H1 (cell line): ENCODE measurements at regions not wholly inside any gene's neighbourhood (a gene's known extent, or its start where the extent isn't known, plus 50 kb on each side); places are given as distances from the start of the nearest gene placed in this dataset.

Experiments used
- CTCF ChIA-PET: fragments of 300-600 bp; sonication (Branson Sonifier 250); formaldehyde crosslinking; loops from one replicate; lab custom pipeline; 2021; ENCODE audit not compliant: partially characterized antibody; lab: Charles Lee
- POLR2A ChIA-PET: fragments of 300-600 bp; sonication (Branson Sonifier 250); formaldehyde crosslinking; loops from one replicate; lab custom pipeline; 2021; ENCODE audit warnings: inconsistent platforms; ENCODE audit not compliant: partially characterized antibody; lab: Charles Lee
- DNase-seq, 2 experiments: peaks; one replicate each; pipeline versions ENCODE4 v3.0.0 to v3.0.0-alpha.2; 2010 to 2022; ENCODE audit warnings: low spot score in 2 of 2, low read depth in 1 of 2, mixed read lengths in 1 of 2
- FAIRE-seq: peaks from 2 replicates; lab custom pipeline; 2011; peaks lifted over from hg19 to GRCh38; lab: Jason Lieb, UNC
- H2AFZ ChIP-seq: 2 replicates; pipeline ENCODE4 v1.8.1; 2012; ENCODE audit warnings: low read length, inconsistent platforms
- H2AK5ac ChIP-seq: 2 replicates; pipeline ENCODE4 v1.6.1; 2013; ENCODE audit warnings: low read depth, low read length
- H2BK120ac ChIP-seq: replicated peaks from 2 replicates; pipeline ENCODE3; 2013; ENCODE audit warnings: low read depth, low read length, inconsistent platforms
- H2BK12ac ChIP-seq: 2 replicates; pipeline ENCODE4 v1.6.1; 2013; ENCODE audit warnings: low read depth, low read length
- H2BK15ac ChIP-seq: 2 replicates; pipeline ENCODE4 v1.6.1; 2013; ENCODE audit warnings: low read length
- H2BK20ac ChIP-seq: 2 replicates; pipeline ENCODE4 v1.6.1; 2013; ENCODE audit warnings: low read length
- H2BK5ac ChIP-seq: 2 replicates; pipeline ENCODE4 v1.6.1; 2013; ENCODE audit warnings: low read depth, low read length
- H3K14ac ChIP-seq: 2 replicates; pipeline ENCODE4 v1.6.1; 2013; ENCODE audit warnings: inconsistent platforms; ENCODE audit not compliant: insufficient read length
- H3K18ac ChIP-seq: 2 replicates; pipeline ENCODE4 v1.6.1; 2013; ENCODE audit warnings: low read length; ENCODE audit errors: extremely low read depth
- H3K23ac ChIP-seq: 2 replicates; pipeline ENCODE4 v1.6.1; 2013; ENCODE audit warnings: inconsistent platforms; ENCODE audit not compliant: insufficient read length
- H3K23me2 ChIP-seq: 2 replicates; pipeline ENCODE4 v1.6.1; 2013; ENCODE audit warnings: low read depth, low read length
- H3K27ac ChIP-seq: 2 replicates; pipeline ENCODE4 v1.6.1; 2011; ENCODE audit warnings: low read depth, low read length, inconsistent platforms
- H3K27me3 ChIP-seq, 4 experiments: replicated peaks in 1 of 4; 1 replicate in 1 of 4; 2 replicates in 3 of 4; pipeline versions ENCODE4 v1.6.1 to v1.8.1; 2011 to 2013; ENCODE audit warnings: low read length in 3 of 4, mild to moderate bottlenecking in 3 of 4, inconsistent platforms in 2 of 4, mixed read lengths in 2 of 4, moderate library complexity in 1 of 4; ENCODE audit not compliant: control insufficient read depth in 3 of 4, insufficient read depth in 3 of 4; ENCODE audit errors: extremely low read depth in 1 of 4
- H3K36me3 ChIP-seq, 4 experiments: 2 replicates each; pipeline versions ENCODE4 v1.6.1 to v1.8.1; 2011 to 2013; ENCODE audit warnings: mild to moderate bottlenecking in 4 of 4, low read length in 3 of 4, moderate library complexity in 2 of 4, control low read depth in 1 of 4, inconsistent platforms in 1 of 4; ENCODE audit not compliant: insufficient read depth in 4 of 4, control insufficient read depth in 2 of 4
- H3K4ac ChIP-seq: replicated peaks from 2 replicates; pipeline ENCODE3; 2013; ENCODE audit warnings: low read length, low read depth, mixed read lengths, inconsistent platforms; ENCODE audit not compliant: insufficient read length
- H3K4me1 ChIP-seq, 4 experiments: replicated peaks in 1 of 4; 1 replicate in 1 of 4; 2 replicates in 3 of 4; pipeline versions ENCODE4 v1.6.1 to v1.8.1; 2011 to 2013; ENCODE audit warnings: low read length in 3 of 4, inconsistent platforms in 2 of 4, mixed read lengths in 1 of 4; ENCODE audit not compliant: insufficient read depth in 4 of 4, control insufficient read depth in 3 of 4
- H3K4me2 ChIP-seq, 2 experiments: 2 replicates each; pipeline versions ENCODE4 v1.6.1 to v1.8.1; 2011 to 2013; ENCODE audit warnings: low read depth in 2 of 2, low read length in 2 of 2, control low read depth in 1 of 2, inconsistent platforms in 1 of 2, mild to moderate bottlenecking in 1 of 2; ENCODE audit not compliant: insufficient read depth in 1 of 2
- H3K4me3 ChIP-seq, 4 experiments: fragments of 200-600, 300-600 bp in 1 of 4; sonication (generic), shearing (Covaris generic), sonication (Bioruptor Twin) in 1 of 4; 2 replicates each; pipeline versions ENCODE4 v1.5.1 to v1.8.1; 2011 to 2016; ENCODE audit warnings: low read length in 4 of 4, low read depth in 3 of 4, control low read depth in 2 of 4, inconsistent platforms in 2 of 4, mild to moderate bottlenecking in 2 of 4, mixed read lengths in 1 of 4, moderate library complexity in 1 of 4; ENCODE audit not compliant: insufficient read depth in 2 of 4; ENCODE audit errors: extremely low read depth in 1 of 4
- H3K56ac ChIP-seq: replicated peaks from 2 replicates; pipeline ENCODE3; 2013; ENCODE audit warnings: low read depth, mild to moderate bottlenecking, mixed read lengths, low read length, inconsistent platforms; ENCODE audit not compliant: insufficient read length
- H3K79me1 ChIP-seq: 2 replicates; pipeline ENCODE4 v1.6.1; 2013; ENCODE audit warnings: low read depth, low read length, control low read depth
- H3K79me2 ChIP-seq, 2 experiments: 2 replicates each; pipeline versions ENCODE4 v1.6.1 to v1.8.1; 2012 to 2013; ENCODE audit warnings: low read length in 2 of 2, mild to moderate bottlenecking in 2 of 2, inconsistent platforms in 1 of 2; ENCODE audit not compliant: insufficient read depth in 2 of 2, control insufficient read depth in 1 of 2
- H3K9ac ChIP-seq, 4 experiments: replicated peaks in 1 of 4; 1 replicate in 1 of 4; 2 replicates in 3 of 4; pipeline versions ENCODE4 v1.6.1 to v1.8.1; 2011 to 2013; ENCODE audit warnings: low read depth in 3 of 4, low read length in 3 of 4, control low read depth in 2 of 4, mild to moderate bottlenecking in 2 of 4, moderate library complexity in 2 of 4, inconsistent platforms in 1 of 4; ENCODE audit errors: extremely low read depth in 1 of 4
- H3K9me3 ChIP-seq, 2 experiments: 2 replicates each; pipeline versions ENCODE4 v1.6.1 to v1.8.1; 2012 to 2013; ENCODE audit warnings: mild to moderate bottlenecking in 2 of 2, moderate library complexity in 2 of 2, control low read depth in 1 of 2, inconsistent platforms in 1 of 2, low read depth in 1 of 2, low read length in 1 of 2, mixed read lengths in 1 of 2; ENCODE audit not compliant: insufficient read depth in 2 of 2
- H4K20me1 ChIP-seq, 2 experiments: replicated peaks in 1 of 2; 2 replicates each; pipeline versions ENCODE3 to v1.8.1; 2011 to 2013; ENCODE audit warnings: inconsistent platforms in 2 of 2, low read length in 2 of 2, mild to moderate bottlenecking in 1 of 2; ENCODE audit not compliant: insufficient read depth in 2 of 2, control insufficient read depth in 1 of 2
- H4K5ac ChIP-seq: 2 replicates; pipeline ENCODE4 v1.6.1; 2013; ENCODE audit warnings: low read length, low read depth, mixed read lengths, inconsistent platforms; ENCODE audit not compliant: insufficient read length
- H4K8ac ChIP-seq: 2 replicates; pipeline ENCODE4 v1.8.0; 2013; ENCODE audit warnings: mild to moderate bottlenecking, moderate library complexity, low read length, inconsistent platforms; ENCODE audit not compliant: insufficient read depth; ENCODE audit errors: extremely low read depth
- H4K91ac ChIP-seq: replicated peaks from 2 replicates; pipeline ENCODE3; 2013; ENCODE audit warnings: low read length, mixed read lengths, inconsistent platforms; ENCODE audit not compliant: insufficient read length
- CTBP2 ChIP-seq: IDR thresholded peaks from 2 replicates; pipeline ENCODE4 v1.7.0; 2011; ENCODE audit warnings: borderline replicate concordance, mild to moderate bottlenecking, moderate library complexity, mixed read lengths, low read length; ENCODE audit not compliant: insufficient read depth, insufficient read length
- WGBS, 2 experiments: shearing (Covaris generic) in 1 of 2; methylation state at CpG; one replicate each; pipeline versions ENCODE4 v1.1.6 to v1.1.7; 2013 to 2015; ENCODE audit warnings: low lambda C conversion rate in 2 of 2, mixed read lengths in 2 of 2, inconsistent platforms in 1 of 2, low coverage in 1 of 2, missing lambda C conversion rate in 1 of 2; ENCODE audit not compliant: insufficient replicate concordance in 2 of 2, insufficient coverage in 1 of 2, insufficient read length in 1 of 2; ENCODE audit errors: extremely low coverage in 1 of 2, missing lambda C conversion rate in 1 of 2; 5-methylcytosine and 5-hydroxymethylcytosine counted together

GRCh38 chr9:124179196-124180071 is 78.3 kb upstream of the NEK6 start:
- no peaks in the 10 kb centered on the region for H4K20me1 ChIP-seq
- no peaks in the 10 kb centered on the region for H3K27me3 ChIP-seq
- DNase-seq: no peak
- no peak overlapping the region for H2BK120ac ChIP-seq
- no peak overlapping the region for H2AK5ac ChIP-seq
- H4K8ac ChIP-seq: no peak overlapping the region; the same call in 1 of the 2 replicates
- FAIRE-seq: no peak
- no peak overlapping the region for H2BK20ac ChIP-seq
- no peak overlapping the region for H3K23ac ChIP-seq
- no peaks in the 10 kb centered on the region for H3K36me3 ChIP-seq
- ChIA-PET CTCF (interaction anchor here (1.2 kb wide), 1 partner anchor 53 kb away, joined by 3 read pairs; no protein-coding TSS in a partner anchor), POLR2A (no interaction called here)
- no peaks in the 10 kb centered on the region for H3K9me3 ChIP-seq
- TF ChIP-seq CTBP2: no peak
- no peaks in the 10 kb centered on the region for H3K79me2 ChIP-seq
- H3K4ac ChIP-seq: no peak overlapping the region
- no peak overlapping the region for H4K5ac ChIP-seq
- H3K56ac ChIP-seq: no peak overlapping the region
- H3K4me2 ChIP-seq: no peak overlapping the region
- H3K9ac ChIP-seq: no peak overlapping the region
- H3K18ac ChIP-seq: no peak overlapping the region
- no peak overlapping the region for H2BK5ac ChIP-seq
- no peak overlapping the region for H2AFZ ChIP-seq
- H3K23me2 ChIP-seq: no peaks in the 10 kb centered on the region
- H2BK15ac ChIP-seq: no peak overlapping the region
- H3K14ac ChIP-seq: no peak overlapping the region
- no peaks in the 10 kb centered on the region for H3K79me1 ChIP-seq
- no peak overlapping the region for H3K4me3 ChIP-seq
- no peak overlapping the region for H2BK12ac ChIP-seq
- peaks cover 0 to 3% (median 1%) of the 10 kb centered on the region in 4 experiments; a peak in 1 of 7 replicates for H3K4me1 ChIP-seq
- 93% methylated on average over 18 of the region's 19 CpGs; no CpG with 5 or more reads in 1 of the 2 experiments for WGBS, 2 experiments
- H4K91ac ChIP-seq: no peak overlapping the region
- H3K27ac ChIP-seq: no peak overlapping the region
